GM23338 (cell line): ENCODE measurements at regions not wholly inside any gene's neighbourhood (a gene's known extent, or its start where the extent isn't known, plus 50 kb on each side); places are given as distances from the start of the nearest gene placed in this dataset.

Experiments used
- ATAC-seq: fragments of 200-7000 bp; cut with Tn5 transposase; 3 replicates; pipeline ENCODE4 v1.9.1; 2020
- DNase-seq: peaks from one replicate; pipeline ENCODE4 v3.0.0-alpha.2; 2015; ENCODE audit warnings: low spot score
- H2AFZ ChIP-seq: fragments of 200-600 bp; sonication (generic); 2 replicates; pipeline ENCODE4 v1.8.0; 2016; ENCODE audit warnings: antibody characterized with exemption, mild to moderate bottlenecking, moderate library complexity
- H3F3A ChIP-seq: fragments of 200-600 bp; sonication (generic); replicated peaks from 2 replicates; pipeline ENCODE4 v1.8.0; 2017; ENCODE audit warnings: antibody characterized with exemption, mixed run types, low read depth
- H3K27ac ChIP-seq: fragments of 200-600 bp; sonication (generic); 2 replicates; pipeline ENCODE4 v1.6.1; 2016; ENCODE audit warnings: low read depth
- H3K27me3 ChIP-seq: fragments of 200-600 bp; sonication (generic); 2 replicates; pipeline ENCODE4 v1.8.0; 2016; ENCODE audit warnings: mild to moderate bottlenecking, mixed run types, moderate library complexity; ENCODE audit not compliant: insufficient read depth
- H3K36me3 ChIP-seq: fragments of 200-600 bp; sonication (generic); 2 replicates; pipeline ENCODE4 v1.8.0; 2016; ENCODE audit warnings: mild to moderate bottlenecking; ENCODE audit not compliant: insufficient read depth
- H3K4me1 ChIP-seq: fragments of 200-600 bp; sonication (generic); 2 replicates; pipeline ENCODE4 v1.8.0; 2016; ENCODE audit warnings: mild to moderate bottlenecking, moderate library complexity; ENCODE audit not compliant: insufficient read depth
- H3K4me2 ChIP-seq: fragments of 200-600 bp; sonication (generic); 2 replicates; pipeline ENCODE4 v1.7.1; 2017; ENCODE audit warnings: mixed run types
- H3K4me3 ChIP-seq: fragments of 200-600 bp; sonication (generic); 2 replicates; pipeline ENCODE4 v1.6.1; 2016; ENCODE audit warnings: mixed run types
- H3K79me2 ChIP-seq: fragments of 200-600 bp; sonication (generic); replicated peaks from 2 replicates; pipeline ENCODE4 v1.8.0; 2017; ENCODE audit warnings: mild to moderate bottlenecking; ENCODE audit not compliant: insufficient read depth
- H3K9me2 ChIP-seq: fragments of 200-600 bp; sonication (generic); 2 replicates; pipeline ENCODE4 v1.8.0; 2017; ENCODE audit not compliant: insufficient read depth
- H4K20me1 ChIP-seq: fragments of 200-600 bp; sonication (generic); replicated peaks from 2 replicates; pipeline ENCODE4 v1.8.0; 2017; ENCODE audit warnings: mild to moderate bottlenecking; ENCODE audit not compliant: insufficient read depth
- H3K27ac Mint-ChIP-seq: 2 replicates; pipeline ENCODE4 v1.8.0; 2020; ENCODE audit warnings: inconsistent platforms, mild to moderate bottlenecking, moderate library complexity, mixed read lengths
- H3K27me3 Mint-ChIP-seq: 3 replicates; pipeline ENCODE4 v1.8.0; 2022; ENCODE audit warnings: low read depth, mild to moderate bottlenecking, moderate library complexity, mixed read lengths, inconsistent platforms; ENCODE audit not compliant: insufficient read depth, poor library complexity
- H3K36me3 Mint-ChIP-seq: 3 replicates; pipeline ENCODE4 v1.8.0; 2021; ENCODE audit warnings: low read depth, mild to moderate bottlenecking, inconsistent platforms, moderate library complexity, mixed read lengths
- H3K4me1 Mint-ChIP-seq: 3 replicates; pipeline ENCODE4 v1.8.0; 2020; ENCODE audit warnings: mild to moderate bottlenecking, inconsistent platforms, mixed read lengths
- H3K4me3 Mint-ChIP-seq: 3 replicates; pipeline ENCODE4 v1.8.0; 2021; ENCODE audit warnings: moderate library complexity, mild to moderate bottlenecking, inconsistent platforms, mixed read lengths
- H3K9me3 Mint-ChIP-seq: 3 replicates; pipeline ENCODE4 v1.8.0; 2020; ENCODE audit warnings: moderate library complexity, mild to moderate bottlenecking, inconsistent platforms, mixed read lengths
- CREB1 ChIP-seq: fragments of 250-450 bp; sonication (Bioruptor Pico); IDR thresholded peaks from 2 replicates; pipeline ENCODE4 v1.5.0; 2020; ENCODE audit warnings: low read depth, mild to moderate bottlenecking, moderate library complexity
- ETS1 ChIP-seq: IDR thresholded peaks from 2 replicates; pipeline ENCODE4 v1.6.1; 2016; ENCODE audit warnings: antibody characterized with exemption
- EZH2 ChIP-seq: fragments of 200-600 bp; sonication (generic); IDR thresholded peaks from one replicate; pipeline ENCODE4 v1.8.0; 2017; ENCODE audit warnings: antibody characterized with exemption, mild to moderate bottlenecking, low read depth; ENCODE audit not compliant: unreplicated experiment
- EZH2phosphoT487 ChIP-seq: fragments of 200-600 bp; sonication (generic); IDR thresholded peaks from one replicate; pipeline ENCODE4 v1.8.1; 2018; ENCODE audit warnings: antibody characterized with exemption; ENCODE audit not compliant: unreplicated experiment
- NANOG ChIP-seq: IDR thresholded peaks from 2 replicates; pipeline ENCODE4 v1.6.1; 2016; ENCODE audit warnings: antibody characterized with exemption, borderline replicate concordance
- POLR2AphosphoS5 ChIP-seq: IDR thresholded peaks from 2 replicates; pipeline ENCODE4 v1.6.1; 2016; ENCODE audit warnings: antibody characterized with exemption, low read depth
- REST ChIP-seq: IDR thresholded peaks from one replicate; pipeline ENCODE4 v1.6.1; 2018; ENCODE audit warnings: antibody characterized with exemption; ENCODE audit not compliant: unreplicated experiment
- ZNF114 ChIP-seq: fragments of 250-450 bp; sonication (Bioruptor Pico); IDR thresholded peaks from 2 replicates; pipeline ENCODE4 v1.5.0; 2020; ENCODE audit warnings: mild to moderate bottlenecking, moderate library complexity
- ZNF462 ChIP-seq: fragments of 250-450 bp; sonication (Bioruptor Pico); IDR thresholded peaks from 2 replicates; pipeline ENCODE4 v1.5.0; 2020; ENCODE audit warnings: mild to moderate bottlenecking, moderate library complexity

GRCh38 chr12:97784904-97785303 lies 322.3 kb downstream of the RMST start:
- Histone ChIP-seq H3K9me2 (no peaks in the 10 kb centered on the region), H3K4me2 (0 out of 2 replicates have a peak overlapping the region, but pooled peaks have one; percentile 7), H3K4me1 (peaks cover 25% of the 10 kb centered on the region), H2AFZ (no peak overlapping the region), H3K4me3 (no peak overlapping the region), H3F3A (no peaks in the 10 kb centered on the region), H3K27ac (no peak overlapping the region), H3K27me3 (no peaks in the 10 kb centered on the region), H4K20me1 (no peaks in the 10 kb centered on the region), H3K79me2 (no peaks in the 10 kb centered on the region), H3K36me3 (no peaks in the 10 kb centered on the region)
- DNase-seq: peak; percentile 38
- peak; percentile 64; the same call in 1 of the 2 replicates for TF ChIP-seq NANOG
- TF ChIP-seq ETS1: no peak
- no peak for TF ChIP-seq POLR2AphosphoS5
- Mint-ChIP-seq H3K9me3 (peaks cover 22% of the 10 kb centered on the region), H3K4me3 (0 out of 3 replicates have a peak overlapping the region, but pooled peaks have one; percentile 1), H3K36me3 (peaks cover 27% of the 10 kb centered on the region; the same call in 2 of the 3 replicates), H3K27me3 (no peaks in the 10 kb centered on the region), H3K27ac (peak overlapping the region; percentile 56; the same call in 1 of the 2 replicates), H3K4me1 (peaks cover 25% of the 10 kb centered on the region)
- ATAC-seq: peak; percentile 59

- peaks cover 7% of the 10 kb centered on the region; the same call in 2 of the 3 replicates for H3K4me1 Mint-ChIP-seq
- TF ChIP-seq ZNF462 (CRISPR knock-in tag) (no peak), ETS1 (no peak), REST (no peak), ZNF114 (CRISPR knock-in tag) (no peak), NANOG (no peak), EZH2phosphoT487 (no peak), CREB1 (no peak), EZH2 (no peak), POLR2AphosphoS5 (no peak)
Observed at GRCh38 chr12:97790281-97790680, 327.7 kb downstream of the RMST start.

More at GRCh38 chr12:97790281-97790680, 327.7 kb downstream of the RMST start:
- Histone ChIP-seq H2AFZ (no peak overlapping the region), H4K20me1 (no peaks in the 10 kb centered on the region), H3K79me2 (no peaks in the 10 kb centered on the region), H3K9me2 (no peaks in the 10 kb centered on the region), H3F3A (no peaks in the 10 kb centered on the region), H3K4me1 (peaks cover 7% of the 10 kb centered on the region; the same call in 1 of the 2 replicates), H3K4me3 (no peak overlapping the region), H3K4me2 (no peak overlapping the region), H3K36me3 (no peaks in the 10 kb centered on the region), H3K27me3 (no peaks in the 10 kb centered on the region), H3K27ac (no peak overlapping the region)
- H3K4me3 Mint-ChIP-seq: no peak overlapping the region
- H3K27ac Mint-ChIP-seq: no peak overlapping the region
- no peak for DNase-seq
- H3K9me3 Mint-ChIP-seq: peaks cover 39% of the 10 kb centered on the region
- peaks cover 39% of the 10 kb centered on the region for H3K36me3 Mint-ChIP-seq
- peaks cover 2% of the 10 kb centered on the region for H3K27me3 Mint-ChIP-seq
- ATAC-seq: no peak
